ENCODE measurements at regions not wholly inside any gene's neighbourhood (a gene's known extent, or its start where the extent isn't known, plus 50 kb on each side); places are given as distances from the start of the nearest gene placed in this dataset.
"Not testable (repeated sequence)": the region's sequence is repeated elsewhere in the genome, so short reads cannot be mapped to it uniquely, and the experiment has no call there.

GRCh38 chr5:167049771-167050567, 1241.5 kb upstream of the WWC1 start:
- no peak for DNase-seq (ENCODE audit: low read depth)

GRCh38 chr5:167050568-167051401, 1240.7 kb upstream of the WWC1 start:
- no peak for DNase-seq (ENCODE audit: low read depth)

- no peak for DNase-seq (ENCODE audit: low read depth)
Measured at GRCh38 chr5:167051402-167051768, 1240.1 kb upstream of the WWC1 start.

- DNase-seq (ENCODE audit: low read depth) = no peak
Measured at GRCh38 chr5:167052791-167053190, 1238.7 kb upstream of the WWC1 start.

- DNase-seq (ENCODE audit: low read depth) = no peak
Measured at GRCh38 chr5:167057665-167058064, 1233.8 kb upstream of the WWC1 start.

GRCh38 chr5:167061695-167062094, 1229.8 kb upstream of the WWC1 start:
- no peak for DNase-seq (ENCODE audit: low read depth)

GRCh38 chr5:167063116-167063515, 1228.3 kb upstream of the WWC1 start:
- no peak for DNase-seq (ENCODE audit: low read depth)

- no peak for DNase-seq (ENCODE audit: low read depth)
Measured at GRCh38 chr5:167063788-167064187, 1227.7 kb upstream of the WWC1 start.

GRCh38 chr5:167064198-167064776, 1227.2 kb upstream of the WWC1 start:
- no peak for DNase-seq (ENCODE audit: low read depth)

GRCh38 chr5:167065794-167066193, 1225.7 kb upstream of the WWC1 start:
- DNase-seq (ENCODE audit: low read depth) = no peak

- DNase-seq (ENCODE audit: low read depth) = no peak
Measured at GRCh38 chr5:167071981-167072610, 1219.3 kb upstream of the WWC1 start.

- DNase-seq (ENCODE audit: low read depth) = no peak
Measured at GRCh38 chr5:167081561-167081960, 1209.9 kb upstream of the WWC1 start.

GRCh38 chr5:167096816-167097215, 1194.6 kb upstream of the WWC1 start:
- no peak for DNase-seq (ENCODE audit: low read depth)

GRCh38 chr5:167104351-167104750, 1187.1 kb upstream of the WWC1 start:
- no peak for DNase-seq (ENCODE audit: low read depth)

GRCh38 chr5:167105941-167106340, 1185.5 kb upstream of the WWC1 start:
- DNase-seq (ENCODE audit: low read depth) = no peak

- DNase-seq (ENCODE audit: low read depth) = no peak
Measured at GRCh38 chr5:167107684-167108083, 1183.8 kb upstream of the WWC1 start.

- not testable (repeated sequence) for DNase-seq (ENCODE audit: low read depth)
Measured at GRCh38 chr5:167108266-167108665, 1183.2 kb upstream of the WWC1 start.

GRCh38 chr5:167112556-167112955, 1178.9 kb upstream of the WWC1 start:
- no peak for DNase-seq (ENCODE audit: low read depth)

- DNase-seq (ENCODE audit: low read depth) = no peak
Measured at GRCh38 chr5:167122267-167122666, 1169.2 kb upstream of the WWC1 start.

- DNase-seq (ENCODE audit: low read depth) = no peak
Measured at GRCh38 chr5:167123126-167123525, 1168.3 kb upstream of the WWC1 start.

- DNase-seq (ENCODE audit: low read depth) = no peak
Measured at GRCh38 chr5:167128581-167128980, 1162.9 kb upstream of the WWC1 start.

GRCh38 chr5:167140548-167141291, 1150.7 kb upstream of the WWC1 start:
- no peak for DNase-seq (ENCODE audit: low read depth)
